GM21515 (cell line): ENCODE measurements at regions not wholly inside any gene's neighbourhood (a gene's known extent, or its start where the extent isn't known, plus 50 kb on each side); places are given as distances from the start of the nearest gene placed in this dataset.

Experiments
- ATAC-seq: cut with Tn5 transposase; IDR thresholded peaks from one replicate; pipeline ENCODE4 v1.9.1; 2021; ENCODE audit not compliant: unreplicated experiment

DNA sequence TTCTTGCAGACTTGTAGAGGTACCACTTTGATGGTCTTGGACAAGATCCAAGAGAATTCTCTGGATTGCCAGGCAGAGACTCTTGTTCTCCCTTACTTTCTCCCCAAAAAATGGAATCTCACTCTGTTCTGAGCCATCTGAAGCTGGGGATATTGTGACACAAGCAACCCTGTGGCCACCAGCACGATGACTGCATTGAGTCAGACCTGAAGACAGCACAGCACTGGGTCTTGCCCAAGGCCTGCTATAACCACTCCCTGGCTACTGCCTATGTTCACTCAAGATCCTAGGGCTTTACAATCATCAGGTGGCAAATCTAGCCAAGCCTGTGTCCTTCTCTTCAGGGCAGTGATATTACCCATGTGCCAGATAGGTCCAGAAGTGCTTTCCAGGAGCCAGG, 202.5 kb upstream of the SERP2 start:
- no peak for ATAC-seq

DNA sequence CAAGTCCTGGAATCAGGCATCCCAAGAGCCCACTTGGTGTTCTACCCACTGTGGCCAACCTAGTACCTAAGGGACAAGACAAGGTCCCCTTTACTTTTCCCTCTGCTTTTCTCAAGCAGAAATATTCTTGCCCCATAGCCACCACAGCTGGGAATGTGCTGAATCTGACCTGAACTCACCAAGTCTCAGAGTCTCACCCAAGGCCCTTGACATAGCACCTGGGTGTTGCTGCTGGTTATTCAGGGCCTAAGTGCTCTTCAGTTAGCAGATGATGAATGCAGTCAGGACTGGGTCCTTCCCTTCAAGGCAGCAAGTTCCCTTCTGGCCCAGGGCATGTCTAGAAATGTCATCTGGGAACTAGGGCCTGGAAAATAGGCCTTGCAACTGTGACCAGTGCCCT, 201.8 kb upstream of the SERP2 start:
- no peak for ATAC-seq

DNA sequence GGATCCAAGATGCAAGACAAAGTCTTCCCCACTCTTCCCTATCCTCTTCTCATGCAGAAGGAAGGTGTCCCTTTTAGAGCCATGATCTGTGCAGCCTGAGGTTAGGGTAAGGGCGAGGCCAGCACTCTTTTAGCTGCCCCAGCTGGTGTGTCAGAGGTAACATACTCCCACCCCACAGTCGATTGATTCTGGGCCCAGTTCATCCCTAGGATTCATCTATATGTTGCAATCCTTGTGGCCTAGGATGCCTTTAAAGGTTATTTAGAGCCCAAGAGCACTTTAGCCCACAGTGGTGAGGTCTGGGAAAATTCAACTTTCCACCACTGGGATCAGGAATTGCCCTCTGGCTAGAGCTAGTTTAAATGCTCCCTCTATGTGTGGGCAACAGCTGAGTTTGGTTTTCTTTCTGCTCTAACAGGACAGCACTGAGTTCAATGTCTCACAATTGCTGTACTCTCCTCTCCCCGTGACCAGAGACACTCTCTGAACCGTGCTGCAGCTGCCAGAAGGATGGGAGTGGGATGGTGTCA, 201.3 kb upstream of the SERP2 start:
- no peak for ATAC-seq

DNA sequence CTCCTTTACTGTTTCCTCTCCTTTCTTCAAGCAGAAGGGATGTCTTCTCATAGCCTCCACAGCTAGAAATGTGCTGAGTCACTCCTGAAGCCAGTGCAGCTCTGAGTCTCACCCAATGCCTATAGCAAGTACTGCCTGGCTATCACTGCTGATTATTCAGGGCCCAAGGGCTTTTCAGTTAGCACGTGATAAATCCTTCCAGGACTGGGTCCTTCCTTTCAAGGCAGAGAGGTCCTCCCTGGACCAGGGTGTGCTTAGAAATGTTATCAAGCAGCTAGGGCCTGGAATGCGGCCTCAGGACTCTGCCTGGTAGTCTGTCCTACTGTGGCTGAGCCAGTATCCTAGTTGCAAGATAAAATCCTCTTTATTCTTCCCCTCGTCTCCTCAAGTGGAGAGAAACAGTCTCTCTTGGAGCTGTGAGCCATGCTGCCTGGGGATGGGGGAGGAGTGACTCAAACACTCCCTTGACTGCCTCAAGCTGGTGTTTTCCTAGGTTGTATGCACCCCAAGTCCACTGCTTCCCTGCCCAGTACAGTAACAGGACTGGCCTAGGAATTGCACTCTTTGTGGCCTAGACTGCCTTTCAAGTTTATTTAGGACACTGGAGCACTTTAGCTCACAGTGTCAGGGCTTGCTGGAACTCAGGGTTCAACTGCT, 198.7 kb upstream of the SERP2 start:
- no peak for ATAC-seq

DNA sequence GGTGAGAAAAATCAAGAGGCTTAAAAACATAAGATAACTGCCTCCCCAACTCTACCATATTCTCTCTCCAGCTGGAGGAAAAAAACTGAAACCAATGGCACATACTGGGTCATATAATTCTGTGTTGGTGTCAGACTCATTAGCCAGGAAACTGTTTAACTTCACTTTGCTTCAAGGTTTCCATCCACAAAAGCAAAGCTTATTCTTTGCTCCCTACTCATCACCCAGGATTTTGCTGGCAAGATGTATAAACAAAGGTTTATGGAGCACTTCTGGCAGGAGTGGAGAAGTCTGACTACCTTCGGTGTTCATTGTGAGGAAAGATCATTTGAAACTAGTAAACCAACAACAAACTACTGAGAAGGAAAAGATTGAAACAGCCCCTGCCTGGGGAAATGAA, 197.5 kb upstream of the SERP2 start:
- ATAC-seq, result no peak

DNA sequence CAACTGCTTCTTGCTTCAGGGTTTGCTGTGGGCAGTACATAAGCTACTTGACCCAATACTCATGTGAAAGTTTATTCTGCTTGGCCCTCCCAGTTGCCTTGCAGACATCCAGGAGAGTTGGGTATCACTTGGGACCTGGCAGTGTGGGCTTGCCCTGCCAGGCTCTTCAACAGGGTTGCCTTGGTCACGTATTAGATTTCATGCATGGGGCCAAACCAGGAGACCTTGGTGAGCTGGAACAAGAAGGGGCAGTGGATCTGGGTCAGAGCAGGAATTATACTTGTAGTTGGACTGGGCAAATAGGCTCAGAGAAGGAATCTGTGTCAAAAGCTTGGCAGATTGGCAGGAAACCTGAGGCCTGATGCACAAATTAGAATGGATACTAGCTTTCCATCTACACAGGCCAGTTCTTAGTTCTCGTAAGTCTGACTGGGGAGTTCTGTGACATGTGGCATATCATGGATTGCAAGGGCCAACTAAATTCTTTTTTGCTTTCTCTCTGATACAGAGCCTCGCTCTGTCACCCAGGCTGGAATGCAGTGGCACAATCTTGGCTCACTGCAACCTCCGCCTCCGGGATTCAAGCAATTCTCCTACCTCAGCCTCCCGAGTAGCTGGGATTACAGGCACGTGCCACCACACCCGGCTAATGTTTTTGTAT, 192.6 kb upstream of the SERP2 start:
- no peak for ATAC-seq

DNA sequence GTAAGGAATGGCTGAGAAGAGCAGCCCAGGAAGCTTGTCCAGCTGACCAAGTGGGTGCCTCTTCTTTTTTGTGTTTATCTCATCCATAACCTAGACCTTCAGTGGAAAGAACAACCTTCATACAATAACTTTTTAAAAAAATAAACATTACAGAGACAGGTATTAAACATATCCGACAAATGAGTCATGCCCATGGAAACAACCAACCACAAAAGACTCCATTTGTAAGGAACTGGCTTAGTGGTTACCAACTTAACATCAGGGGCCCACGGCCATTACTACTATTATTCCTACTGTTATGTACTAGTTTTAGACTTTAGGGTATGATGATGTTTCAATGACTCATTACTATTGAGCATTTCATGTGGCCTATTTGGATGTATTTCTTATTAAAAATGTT, 191.7 kb upstream of the SERP2 start:
- ATAC-seq, result no peak

DNA sequence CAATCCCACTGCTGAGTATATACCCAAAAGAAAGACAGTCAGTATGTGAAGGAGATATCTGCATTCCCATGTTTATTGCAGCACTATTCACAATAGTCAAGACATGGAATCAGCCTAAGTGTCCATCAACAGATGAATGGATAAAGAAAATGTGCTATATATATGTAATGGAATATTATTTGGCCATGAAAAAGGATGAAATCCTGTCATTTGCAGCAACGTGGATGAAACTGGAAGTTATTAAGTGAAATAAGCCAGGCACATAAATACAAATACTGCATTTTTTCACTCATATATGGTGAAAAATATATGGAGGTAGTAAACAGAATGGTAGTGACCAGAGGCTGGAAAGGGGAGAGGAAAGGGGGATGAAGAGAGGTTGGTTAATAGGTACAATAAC, 188.9 kb upstream of the SERP2 start:
- ATAC-seq, result no peak

DNA sequence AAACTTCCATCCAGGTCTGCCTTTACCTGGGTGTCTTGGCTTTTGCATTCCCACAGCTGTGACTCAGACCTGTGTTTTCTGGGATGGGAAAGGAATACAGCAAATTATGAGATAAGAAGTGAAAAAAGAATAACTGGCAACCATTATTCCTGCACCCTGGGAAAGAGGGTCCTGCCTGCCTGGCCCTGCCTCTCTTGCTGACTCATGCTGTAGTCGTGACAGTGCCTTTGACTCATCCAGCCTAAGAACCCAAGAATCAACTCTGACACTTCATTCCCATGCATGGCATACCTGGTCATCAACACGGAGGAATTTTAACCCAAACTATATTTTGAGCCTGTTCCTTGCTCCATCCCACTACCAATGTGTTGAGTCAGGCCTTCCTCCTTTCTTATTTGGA, 185.4 kb upstream of the SERP2 start:
- ATAC-seq, result no peak

DNA sequence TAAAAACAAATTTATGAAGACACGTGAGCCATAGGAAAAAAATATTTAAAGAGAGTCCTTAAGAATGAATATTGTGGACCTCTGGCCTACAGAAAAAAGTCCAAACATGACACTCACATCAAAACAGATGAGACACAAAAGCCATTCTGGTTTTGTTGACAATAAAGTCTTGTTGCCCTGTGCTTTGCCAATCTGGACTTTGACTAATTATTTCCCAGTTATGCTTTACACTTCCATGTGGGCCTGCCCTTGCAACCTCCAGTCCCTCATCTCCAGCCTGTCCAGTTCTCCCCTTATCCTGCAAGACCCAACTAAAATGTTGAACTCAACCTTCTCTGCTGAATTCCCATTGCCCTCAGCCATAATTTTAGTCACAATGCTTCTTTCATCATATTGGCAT, 184.5 kb upstream of the SERP2 start:
- no peak for ATAC-seq

DNA sequence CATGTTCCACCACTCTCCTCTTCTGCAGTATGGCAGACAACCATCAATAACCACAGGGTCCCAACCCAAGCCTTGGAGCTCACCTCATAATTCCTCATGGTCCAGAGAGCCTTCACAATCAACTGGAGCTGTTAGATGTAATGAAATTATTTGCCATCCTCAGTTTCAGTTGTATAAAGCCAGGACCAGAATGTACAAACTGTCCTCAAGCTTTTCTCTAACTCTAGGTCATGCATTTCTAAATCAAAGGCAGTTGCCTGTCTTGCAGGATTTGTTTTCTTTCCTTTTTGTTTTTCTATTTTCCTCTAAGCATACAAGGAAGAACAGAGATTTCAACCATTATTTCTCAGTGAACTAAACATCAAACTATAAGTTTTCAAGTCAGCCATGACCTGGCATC, 182.5 kb upstream of the SERP2 start:
- no peak for ATAC-seq

DNA sequence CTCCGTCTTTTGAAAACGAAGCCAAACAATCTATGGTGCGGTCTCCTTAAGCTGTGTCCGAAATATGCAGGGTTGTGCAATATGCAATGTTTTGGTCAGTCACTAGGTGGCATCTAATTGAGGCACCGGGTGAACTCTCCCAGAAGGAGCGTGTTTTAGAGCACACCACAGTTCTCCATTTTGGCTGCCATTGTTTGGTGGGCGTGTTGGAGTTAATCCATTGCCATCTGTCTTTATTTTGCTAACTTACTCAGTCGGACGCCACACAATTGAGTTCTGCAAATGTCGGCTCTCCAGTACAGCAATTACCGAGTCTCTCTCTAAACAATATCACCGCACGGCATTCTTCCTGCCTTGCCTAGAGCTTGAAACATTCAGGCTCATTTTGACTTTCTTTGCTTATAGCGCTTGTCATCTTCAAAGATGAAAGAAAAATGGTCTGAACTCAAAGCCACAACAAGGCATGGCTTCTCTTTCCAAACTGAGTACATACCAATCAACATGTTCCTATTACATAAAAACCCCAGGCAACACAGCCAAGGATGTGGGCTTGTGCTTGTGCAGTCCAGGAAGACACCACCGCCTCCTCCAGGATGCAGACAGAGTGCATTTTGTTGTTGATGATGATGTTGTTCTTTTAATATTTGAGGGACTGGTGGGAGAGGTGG, 182.0 kb upstream of the SERP2 start:
- ATAC-seq, result no peak

DNA sequence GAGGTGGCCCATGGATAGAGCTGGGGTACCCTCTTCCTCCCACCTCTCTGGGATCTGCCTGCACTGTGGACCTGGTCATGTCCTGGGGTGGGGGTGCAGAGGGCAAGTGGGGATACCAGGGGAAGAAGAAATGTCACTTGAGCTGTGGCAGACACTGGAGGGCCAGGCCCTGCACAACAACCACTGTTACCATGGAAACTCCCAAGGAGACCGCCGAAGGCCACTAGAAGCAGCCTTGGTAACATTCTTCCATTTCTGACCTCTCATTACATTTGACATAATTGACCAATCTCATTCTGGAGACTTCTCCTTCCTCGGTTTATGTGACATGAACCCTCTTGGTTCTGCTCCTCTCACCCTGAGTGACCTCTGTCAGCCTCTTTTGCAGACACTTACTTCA, 179.9 kb upstream of the SERP2 start:
- no peak for ATAC-seq

DNA sequence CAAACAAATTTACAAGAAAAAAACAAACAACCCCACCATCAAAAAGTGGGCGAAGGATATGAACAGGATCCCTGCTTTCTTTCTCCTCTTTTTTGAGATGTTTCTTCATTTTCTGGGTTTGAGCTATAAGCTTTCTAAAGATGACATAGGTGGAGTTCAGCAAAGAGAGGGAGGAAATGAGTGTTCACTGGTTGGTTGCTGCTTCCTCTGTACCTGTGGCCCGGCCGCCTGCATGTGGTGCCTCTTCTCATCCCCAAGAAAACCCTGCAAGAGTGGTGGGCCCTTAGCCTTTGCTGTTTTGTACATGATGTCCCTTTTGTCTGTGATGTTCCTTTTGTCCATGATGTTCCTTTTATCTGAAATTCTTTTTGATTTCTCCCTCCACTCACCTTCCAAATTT, 178.4 kb upstream of the SERP2 start:
- ATAC-seq, result no peak

DNA sequence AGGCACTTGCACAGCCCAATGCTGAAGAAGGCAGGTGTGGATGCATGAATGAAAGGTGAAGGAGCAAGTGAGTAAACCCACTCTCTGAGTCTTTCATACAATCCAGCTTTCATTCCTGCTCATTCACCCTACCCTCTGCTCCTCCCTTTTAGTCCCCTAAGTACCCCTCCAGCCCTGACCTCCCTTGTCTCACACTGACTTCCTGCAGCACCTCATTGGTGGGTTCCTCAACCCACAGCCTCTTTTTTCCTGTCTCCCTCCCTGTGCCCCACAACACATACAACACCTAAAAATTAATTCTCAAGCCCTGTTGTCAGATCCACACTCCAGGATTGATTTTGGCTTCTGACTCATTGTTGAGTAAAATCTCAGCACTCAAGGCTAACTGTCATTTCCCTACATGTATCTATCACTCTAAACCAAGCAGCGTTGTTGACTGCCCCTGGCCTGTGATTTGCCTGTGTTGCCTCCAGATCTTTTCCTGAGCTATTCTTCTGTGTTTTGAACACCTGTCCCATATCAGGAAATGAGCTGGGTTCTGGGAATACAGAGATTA, 177.3 kb upstream of the SERP2 start:
- ATAC-seq, result no peak

DNA sequence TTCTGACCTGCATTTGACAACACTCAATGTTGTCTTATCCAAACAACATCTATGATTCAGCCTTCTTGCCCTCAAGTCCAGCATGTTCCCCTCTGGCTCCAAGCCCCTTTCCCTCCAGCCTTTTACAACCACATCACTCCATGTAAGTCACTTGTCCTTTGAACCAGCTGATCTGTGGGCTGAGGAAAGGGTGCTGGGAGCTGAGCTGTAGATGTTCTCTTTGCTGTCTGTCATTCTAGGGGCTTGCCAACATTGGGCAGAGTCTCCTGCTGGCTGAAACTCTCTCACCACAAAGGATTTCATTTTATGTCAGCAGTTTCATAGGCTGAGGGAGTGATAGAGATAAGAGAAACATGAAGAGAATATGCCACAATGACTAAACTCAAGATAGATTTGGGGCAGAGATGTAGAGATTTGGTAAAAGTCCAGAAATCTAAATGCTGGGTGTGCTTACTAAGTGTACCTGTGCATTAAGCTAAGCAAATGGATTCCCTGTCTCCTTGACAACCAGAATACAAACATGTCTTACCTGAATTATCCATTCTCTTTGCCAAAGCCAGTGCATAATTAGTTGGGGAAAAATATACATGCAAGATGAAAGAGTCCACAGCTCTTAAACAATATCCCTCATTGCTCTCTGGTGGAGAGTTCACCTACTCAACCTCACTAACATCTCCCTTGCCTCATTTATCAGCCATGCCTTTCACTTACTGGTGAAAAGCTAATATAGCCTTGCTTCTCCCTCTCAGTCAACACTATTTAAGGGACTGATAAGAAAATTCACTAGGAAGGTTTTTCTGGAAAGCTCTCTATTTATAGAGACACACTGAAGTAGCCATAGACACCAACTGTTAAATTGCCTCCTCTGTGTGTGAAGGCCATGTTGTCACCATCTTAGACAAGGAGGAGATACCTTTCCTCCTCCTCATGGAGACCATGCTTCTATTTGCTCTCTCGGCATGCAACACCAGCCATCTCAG, 175.5 kb upstream of the SERP2 start:
- peak; percentile 65 for ATAC-seq

DNA sequence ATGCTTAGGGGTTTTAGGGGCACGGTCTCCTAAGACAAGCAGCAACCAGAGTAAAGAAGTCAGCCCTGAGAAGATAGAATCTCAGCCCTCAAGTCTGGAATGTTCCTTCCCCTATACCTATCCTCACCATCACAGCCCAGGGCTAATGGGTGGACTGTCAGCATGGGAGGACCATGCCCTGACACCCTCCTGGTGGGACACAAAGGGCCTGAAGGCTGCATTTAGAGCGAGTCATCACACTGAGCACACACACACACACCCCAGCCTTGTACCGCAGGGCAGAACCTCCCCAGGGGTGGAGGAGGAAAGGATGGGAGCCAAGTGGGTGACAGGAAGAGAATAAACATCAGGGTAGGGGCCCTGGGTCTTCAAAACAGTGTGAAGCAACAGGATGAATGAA, 174.8 kb upstream of the SERP2 start:
- ATAC-seq, result no peak

DNA sequence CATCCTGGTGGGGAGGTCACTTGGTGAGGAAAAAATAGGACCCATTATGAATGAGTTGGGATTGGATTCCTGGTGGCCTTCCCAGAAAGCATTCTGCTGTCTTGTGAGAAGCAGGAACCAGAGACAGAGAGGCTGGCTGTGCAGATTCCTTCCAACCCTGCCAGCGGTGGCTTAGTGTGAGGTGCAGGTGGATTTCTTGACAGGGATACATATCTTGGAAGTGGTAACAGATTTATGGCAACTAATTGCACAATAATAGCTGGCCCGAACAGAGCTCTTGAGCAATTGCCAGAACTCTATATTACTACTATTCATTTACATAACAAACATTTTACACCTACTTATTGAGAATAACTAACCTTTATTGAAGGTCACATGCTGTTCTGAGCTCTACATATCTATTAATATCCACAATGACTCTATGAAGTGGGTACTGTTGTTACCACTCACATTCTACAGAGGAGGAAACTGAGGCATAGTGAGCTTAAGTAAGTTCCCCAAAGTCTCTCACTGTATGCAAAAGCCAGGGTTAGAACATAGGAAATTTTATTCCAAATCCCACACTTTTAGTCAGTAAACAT, 173.9 kb upstream of the SERP2 start:
- no peak for ATAC-seq

DNA sequence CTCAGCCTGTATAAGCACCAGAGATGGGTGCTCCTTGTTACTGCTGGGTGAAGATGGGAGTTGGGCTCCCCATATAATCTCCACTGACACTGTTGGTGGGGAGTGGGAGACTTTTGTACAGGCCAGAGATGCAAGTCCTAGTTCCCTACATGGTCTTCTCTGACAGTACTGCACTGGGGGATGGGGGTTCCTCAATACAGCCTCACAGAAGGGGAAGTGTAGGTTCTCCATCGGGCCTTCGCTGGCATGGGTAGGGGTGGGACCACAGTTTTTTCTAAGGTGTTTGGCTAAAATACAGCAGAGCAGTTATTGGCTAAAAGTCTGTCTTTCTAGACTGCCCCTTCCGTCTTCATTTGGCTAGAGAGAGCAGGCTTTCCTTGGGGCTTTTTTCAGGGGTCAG, 167.2 kb upstream of the SERP2 start:
- ATAC-seq, result no peak

DNA sequence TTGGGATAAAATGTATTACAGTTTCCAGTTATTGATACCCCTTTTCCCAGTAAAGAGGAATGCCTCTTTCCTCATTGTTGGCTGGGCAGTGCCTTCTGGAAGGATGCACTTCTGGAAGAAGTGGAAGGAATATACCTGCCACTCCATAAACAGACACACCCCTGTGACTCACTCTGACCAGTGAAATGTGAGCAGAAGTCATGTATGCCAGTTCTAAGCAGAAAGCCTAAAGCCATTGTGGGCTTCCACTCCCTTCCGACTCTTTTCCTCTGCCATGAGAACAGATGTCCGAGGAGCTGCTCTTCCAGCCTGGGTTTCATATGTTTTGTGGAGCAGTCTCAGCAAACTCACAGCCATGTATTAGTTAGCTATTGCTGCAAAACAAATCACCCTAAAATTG, 166.1 kb upstream of the SERP2 start:
- no peak for ATAC-seq

DNA sequence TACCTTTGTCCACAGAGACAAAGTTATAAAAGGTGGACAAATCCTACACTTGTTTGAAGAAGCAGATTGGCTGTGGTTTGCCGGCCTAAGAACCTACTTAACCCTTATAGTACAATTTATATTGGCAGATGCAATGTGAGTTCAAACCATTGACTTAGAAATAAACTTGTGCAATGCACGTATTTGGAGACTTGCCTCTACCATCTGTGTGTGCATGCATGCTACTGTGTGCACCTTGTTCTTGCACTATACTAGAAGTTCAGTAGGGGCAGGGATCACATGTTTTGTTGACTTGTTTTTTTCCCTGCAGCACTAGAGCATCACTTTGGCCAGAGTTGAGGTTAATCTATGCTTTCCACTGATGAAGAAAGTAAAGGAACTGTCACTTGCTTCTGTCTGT, 163.1 kb upstream of the SERP2 start:
- ATAC-seq, result no peak
